ENCODE measurements at regions not wholly inside any gene's neighbourhood (a gene's known extent, or its start where the extent isn't known, plus 50 kb on each side); places are given as distances from the start of the nearest gene placed in this dataset.
A peak's percentile ranks its signal among the peaks of the same experiment; 100 is the strongest.

DNA sequence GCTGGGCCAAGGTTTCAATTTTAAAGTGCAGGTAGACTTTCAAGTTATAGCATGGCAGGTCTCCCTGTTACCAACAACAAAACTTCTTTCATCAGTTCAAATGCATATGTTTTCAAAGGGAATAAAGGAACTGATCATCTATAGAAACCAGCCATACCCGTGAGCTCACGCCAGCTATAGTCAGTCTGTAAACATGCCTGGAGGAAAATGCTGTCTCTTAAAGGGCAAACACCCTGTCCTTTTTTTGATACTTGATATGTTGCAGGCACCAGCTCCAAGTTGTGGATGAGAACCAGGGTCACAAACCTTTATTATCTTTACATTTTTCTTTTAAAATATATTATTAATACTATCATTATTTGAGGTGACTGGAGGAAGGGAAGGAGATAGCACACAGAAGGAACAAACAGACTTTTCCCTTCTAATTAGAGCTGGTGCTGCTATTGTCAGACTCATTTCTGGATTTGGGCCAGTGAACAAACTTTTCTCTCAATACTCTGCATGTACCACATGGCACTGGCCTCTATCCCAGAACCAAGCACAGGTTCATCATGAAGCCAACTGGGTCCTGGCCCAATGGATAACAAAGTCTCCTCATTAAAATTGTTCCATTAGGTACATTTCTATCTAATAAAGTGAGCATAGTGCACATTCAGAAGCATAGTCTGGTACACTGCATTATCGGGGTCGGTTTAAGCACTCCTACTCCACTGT is 1102.4 kb downstream of the SORCS3 start:
- Histone ChIP-seq H3K4me2 (no peak overlapping the region), H3K9me3 (ENCODE audit: low read depth) (no peaks in the 10 kb centered on the region), H4K20me1 (ENCODE audit: insufficient read depth, poor library complexity, severe bottlenecking) (no peaks in the 10 kb centered on the region), H3K79me2 (no peaks in the 10 kb centered on the region), H2AFZ (no peak overlapping the region), H3K27me3 (no peaks in the 10 kb centered on the region), H3K36me3 (replicated peaks; ENCODE audit: insufficient read depth, low read depth) (no peaks in the 10 kb centered on the region), H3K4me1 (ENCODE audit: insufficient read depth) (peaks cover 9% of the 10 kb centered on the region), H3K27ac (no peak overlapping the region), H3K4me3 (no peak overlapping the region), H3K9me2 (replicated peaks; ENCODE audit: insufficient read depth) (no peaks in the 10 kb centered on the region)
- DNase-seq (ENCODE audit: low spot score), result no peak
- TF ChIP-seq EZH2 (IDR thresholded peaks at IDR 0.05; ENCODE audit: borderline replicate concordance), result no peak
- TF ChIP-seq EZH2phosphoT487 (IDR thresholded peaks at IDR 0.05; ENCODE audit: low read depth, severe bottlenecking, unreplicated experiment), result no peak
- TF ChIP-seq, protein P1, sequence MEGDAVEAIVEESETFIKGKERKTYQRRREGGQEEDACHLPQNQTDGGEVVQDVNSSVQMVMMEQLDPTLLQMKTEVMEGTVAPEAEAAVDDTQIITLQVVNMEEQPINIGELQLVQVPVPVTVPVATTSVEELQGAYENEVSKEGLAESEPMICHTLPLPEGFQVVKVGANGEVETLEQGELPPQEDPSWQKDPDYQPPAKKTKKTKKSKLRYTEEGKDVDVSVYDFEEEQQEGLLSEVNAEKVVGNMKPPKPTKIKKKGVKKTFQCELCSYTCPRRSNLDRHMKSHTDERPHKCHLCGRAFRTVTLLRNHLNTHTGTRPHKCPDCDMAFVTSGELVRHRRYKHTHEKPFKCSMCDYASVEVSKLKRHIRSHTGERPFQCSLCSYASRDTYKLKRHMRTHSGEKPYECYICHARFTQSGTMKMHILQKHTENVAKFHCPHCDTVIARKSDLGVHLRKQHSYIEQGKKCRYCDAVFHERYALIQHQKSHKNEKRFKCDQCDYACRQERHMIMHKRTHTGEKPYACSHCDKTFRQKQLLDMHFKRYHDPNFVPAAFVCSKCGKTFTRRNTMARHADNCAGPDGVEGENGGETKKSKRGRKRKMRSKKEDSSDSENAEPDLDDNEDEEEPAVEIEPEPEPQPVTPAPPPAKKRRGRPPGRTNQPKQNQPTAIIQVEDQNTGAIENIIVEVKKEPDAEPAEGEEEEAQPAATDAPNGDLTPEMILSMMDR (IDR thresholded peaks at IDR 0.05; ENCODE audit: poor library complexity), result no peak
- WGBS (ENCODE audit: low lambda C conversion rate, missing lambda C conversion rate), result 65% methylated on average over 4 of the region's 4 CpGs

DNA sequence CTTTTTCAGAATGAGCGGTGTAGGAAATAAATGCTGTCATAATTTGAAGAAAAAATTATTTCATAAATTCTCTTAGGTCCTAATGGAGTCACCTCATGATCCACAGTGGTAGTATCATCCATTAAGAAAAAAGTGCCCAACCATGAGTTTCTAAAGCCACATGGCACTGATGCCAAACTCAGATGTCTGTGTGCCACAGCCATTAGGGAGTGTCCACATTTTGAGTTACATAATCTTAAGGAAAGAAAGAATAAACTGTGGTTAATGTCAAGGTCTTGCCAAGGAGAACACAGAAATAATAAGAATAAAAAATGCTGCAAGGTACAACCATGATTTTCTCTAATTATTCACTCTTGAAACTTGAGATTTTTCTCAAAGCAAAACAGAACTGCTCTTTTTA is 1101.8 kb downstream of the SORCS3 start:
- no peak overlapping the region for H2AFZ ChIP-seq
- TF ChIP-seq EZH2phosphoT487 (IDR thresholded peaks at IDR 0.05; ENCODE audit: low read depth, severe bottlenecking, unreplicated experiment) (no peak), EZH2 (IDR thresholded peaks at IDR 0.05; ENCODE audit: borderline replicate concordance) (no peak)
- TF ChIP-seq, protein P1 (IDR thresholded peaks at IDR 0.05; ENCODE audit: poor library complexity), result no peak
- H3K9me3 ChIP-seq (ENCODE audit: low read depth), result no peaks in the 10 kb centered on the region
- H3K27me3 ChIP-seq, result no peaks in the 10 kb centered on the region
- DNase-seq (ENCODE audit: low spot score), result no peak
- no peaks in the 10 kb centered on the region for H4K20me1 ChIP-seq (ENCODE audit: insufficient read depth, poor library complexity, severe bottlenecking)
- WGBS (ENCODE audit: low lambda C conversion rate, missing lambda C conversion rate), result 93% methylated on average over 1 of the region's 1 CpG
- no peak overlapping the region for H3K4me2 ChIP-seq
- H3K79me2 ChIP-seq, result no peaks in the 10 kb centered on the region
- H3K4me3 ChIP-seq, result no peak overlapping the region
- H3K4me1 ChIP-seq (ENCODE audit: insufficient read depth), result peaks cover 9% of the 10 kb centered on the region
- H3K9me2 ChIP-seq (replicated peaks; ENCODE audit: insufficient read depth), result no peaks in the 10 kb centered on the region
- H3K27ac ChIP-seq, result no peak overlapping the region
- H3K36me3 ChIP-seq (replicated peaks; ENCODE audit: insufficient read depth, low read depth), result no peaks in the 10 kb centered on the region

DNA sequence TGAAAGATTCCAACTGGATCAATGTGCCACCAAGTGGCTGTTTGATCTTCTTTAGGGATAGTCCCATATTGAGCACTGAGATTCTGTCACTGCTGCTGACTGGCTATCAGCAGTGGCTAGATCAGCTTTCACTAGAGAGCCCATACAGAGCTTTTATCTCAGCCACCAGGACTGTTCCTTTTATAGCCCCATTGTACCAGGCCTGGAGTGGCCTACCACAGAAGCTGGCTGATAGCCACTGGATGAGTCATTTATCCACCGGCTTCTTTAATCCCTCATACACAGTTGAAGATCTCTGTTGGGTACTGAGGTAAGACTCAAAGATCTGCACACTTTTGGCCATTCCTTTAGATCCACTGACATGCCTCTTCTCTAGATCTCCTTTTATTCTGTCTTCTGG is 1101.1 kb downstream of the SORCS3 start:
- Histone ChIP-seq H3K36me3 (replicated peaks; ENCODE audit: insufficient read depth, low read depth) (no peaks in the 10 kb centered on the region), H3K9me3 (ENCODE audit: low read depth) (no peaks in the 10 kb centered on the region), H3K4me1 (ENCODE audit: insufficient read depth) (peaks cover 9% of the 10 kb centered on the region), H3K27ac (no peak overlapping the region), H3K79me2 (no peaks in the 10 kb centered on the region), H3K9me2 (replicated peaks; ENCODE audit: insufficient read depth) (no peaks in the 10 kb centered on the region), H3K4me3 (no peak overlapping the region), H4K20me1 (ENCODE audit: insufficient read depth, poor library complexity, severe bottlenecking) (no peaks in the 10 kb centered on the region), H2AFZ (no peak overlapping the region), H3K4me2 (no peak overlapping the region), H3K27me3 (no peaks in the 10 kb centered on the region)
- 0% methylated on average over 1 of the region's 1 CpG for WGBS (ENCODE audit: low lambda C conversion rate, missing lambda C conversion rate)
- no peak for TF ChIP-seq EZH2 (IDR thresholded peaks at IDR 0.05; ENCODE audit: borderline replicate concordance)
- TF ChIP-seq EZH2phosphoT487 (IDR thresholded peaks at IDR 0.05; ENCODE audit: low read depth, severe bottlenecking, unreplicated experiment), result no peak
- TF ChIP-seq, protein P1 (IDR thresholded peaks at IDR 0.05; ENCODE audit: poor library complexity), result no peak
- peak; percentile 22 for DNase-seq (ENCODE audit: low spot score)
